Endothelial cell of umbilical vein (primary cell): ENCODE measurements at regions not wholly inside any gene's neighbourhood (a gene's known extent, or its start where the extent isn't known, plus 50 kb on each side); places are given as distances from the start of the nearest gene placed in this dataset.

Experiments used
- CTCF ChIP-seq, 2 donors: IDR thresholded peaks; 1 replicate in 1 of 2; 2 replicates in 1 of 2; pipeline ENCODE4 v1.5.1; 2011; ENCODE audit warnings: low read length in 2 of 2, mild to moderate bottlenecking in 2 of 2, moderate library complexity in 2 of 2, control low read depth in 1 of 2, inconsistent platforms in 1 of 2, low read depth in 1 of 2; ENCODE audit not compliant: insufficient read depth in 1 of 2; ENCODE audit errors: extremely low read depth in 1 of 2
- EZH2 ChIP-seq: IDR thresholded peaks from 2 replicates; pipeline ENCODE4 v1.6.1; 2012; ENCODE audit warnings: borderline replicate concordance, low read depth, mild to moderate bottlenecking, moderate library complexity, low read length, inconsistent platforms; ENCODE audit not compliant: severe bottlenecking
- FOS ChIP-seq: IDR thresholded peaks from 2 replicates; pipeline ENCODE4 v1.6.1; 2011; ENCODE audit warnings: mild to moderate bottlenecking, low read length, moderate library complexity, borderline replicate concordance; ENCODE audit not compliant: insufficient read depth
- GATA2 ChIP-seq: IDR thresholded peaks from 2 replicates; pipeline ENCODE4 v1.7.0; 2011; ENCODE audit warnings: low read depth, mild to moderate bottlenecking, moderate library complexity, mixed read lengths, low read length; ENCODE audit not compliant: insufficient read length, insufficient read depth
- JUN ChIP-seq: IDR thresholded peaks from 2 replicates; pipeline ENCODE4 v1.6.1; 2011; ENCODE audit warnings: borderline replicate concordance, low read depth; ENCODE audit not compliant: insufficient read length, insufficient read depth
- MAX ChIP-seq: IDR thresholded peaks from 2 replicates; pipeline ENCODE4 v1.6.1; 2011; ENCODE audit not compliant: insufficient read depth, insufficient read length
- MYC ChIP-seq: IDR thresholded peaks from one replicate; pipeline ENCODE4 v1.6.1; 2011; ENCODE audit warnings: mild to moderate bottlenecking, low read depth, low read length
- POLR2A ChIP-seq: IDR thresholded peaks from 2 replicates; pipeline ENCODE4 v1.6.1; 2012; ENCODE audit warnings: low read depth, mild to moderate bottlenecking, control low read depth, low read length
- POLR2AphosphoS5 ChIP-seq: IDR thresholded peaks from 2 replicates; pipeline ENCODE4 v1.6.1; 2012; ENCODE audit warnings: low read depth, mild to moderate bottlenecking, control low read depth, low read length, moderate library complexity; ENCODE audit not compliant: insufficient read depth

DNA sequence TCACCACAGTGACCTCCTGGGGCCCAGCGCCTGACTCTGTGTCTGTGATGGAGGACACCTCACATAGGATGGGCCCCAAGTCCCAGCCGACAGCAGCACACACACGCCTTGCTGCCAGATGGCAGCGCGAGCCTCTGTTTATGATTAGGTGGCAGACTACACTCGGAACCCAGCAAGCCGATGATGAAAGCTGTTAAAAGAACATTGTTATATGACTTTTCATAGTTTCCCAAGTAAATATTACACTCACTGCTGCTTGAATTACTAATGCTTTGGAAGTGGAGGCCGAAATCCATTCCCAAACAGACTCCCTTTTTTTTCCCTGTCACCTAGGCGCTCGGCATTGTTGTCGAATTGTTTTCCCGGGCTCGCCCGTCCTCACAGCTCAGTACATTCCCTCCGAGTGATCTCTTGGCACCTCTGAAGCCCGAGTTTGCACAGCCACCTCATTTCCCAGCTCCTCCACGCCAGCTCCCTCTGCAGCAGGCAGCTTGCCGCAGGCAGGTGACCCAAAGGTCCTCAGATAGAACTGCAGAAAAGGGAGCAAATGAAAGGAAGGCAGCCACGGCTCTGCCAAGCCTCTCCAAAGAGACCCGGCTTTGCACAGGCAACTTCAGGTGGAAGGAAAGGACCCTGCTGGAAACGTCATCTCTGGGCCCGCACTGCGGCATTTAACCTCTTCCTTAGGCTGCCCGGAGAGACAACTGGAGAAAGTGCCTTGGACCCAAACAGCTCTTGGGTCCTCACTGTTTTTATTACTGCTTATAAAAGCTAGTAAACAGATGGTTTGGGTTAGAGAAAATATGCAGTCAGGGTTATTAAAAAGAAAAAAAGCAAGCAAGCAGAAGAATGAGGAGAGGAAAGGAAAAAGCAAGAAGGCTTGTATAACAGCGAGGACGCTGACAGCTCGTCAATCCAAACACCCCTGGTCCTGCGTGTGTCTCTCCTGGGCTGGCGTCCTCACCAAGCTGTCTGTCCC, 72.2 kb upstream of the SLC25A33 start:
- TF ChIP-seq JUN (no peak), POLR2AphosphoS5 (no peak), EZH2 (no peak), CTCF (IDR thresholded peaks at IDR 0.05; ENCODE audit: extremely low read depth in 1 of 2, insufficient read depth in 1 of 2, low read depth in 1 of 2, low read length in 2 of 2) (no peak), MYC (no peak), POLR2A (no peak), GATA2 (no peak), MAX (no peak), FOS (no peak)
